Body of pancreas (tissue), 4 donors: ENCODE measurements at regions not wholly inside any gene's neighbourhood (a gene's known extent, or its start where the extent isn't known, plus 50 kb on each side); places are given as distances from the start of the nearest gene placed in this dataset.
A peak's percentile ranks its signal among the peaks of the same experiment; 100 is the strongest.

Experiments
- ATAC-seq: fragments of 150-250 bp; one replicate; pipeline ENCODE4 v1.9.1; 2016
- DNase-seq, 4 donors: peaks; one replicate each; pipeline ENCODE4 v3.0.0-alpha.2; 2019
- H3K27ac ChIP-seq, 4 donors: fragments of 200-600 bp; sonication (generic); 1 replicate in 3 of 4; 2 replicates in 1 of 4; pipeline versions ENCODE4 v1.5.1 to v1.6.1; 2016 to 2019; ENCODE audit warnings: mild to moderate bottlenecking in 1 of 4, mixed read lengths in 1 of 4, moderate library complexity in 1 of 4
- H3K27me3 ChIP-seq, 2 donors: fragments of 200-600 bp; sonication (generic); one replicate each; pipeline ENCODE4 v1.6.0; 2016; ENCODE audit warnings: mild to moderate bottlenecking in 1 of 2
- H3K36me3 ChIP-seq, 2 donors: fragments of 200-600 bp; sonication (generic); replicated peaks in 1 of 2; 2 replicates each; pipeline ENCODE4 v1.5.1; 2016; ENCODE audit warnings: low read depth in 2 of 2; ENCODE audit not compliant: insufficient read depth in 1 of 2
- H3K4me1 ChIP-seq: fragments of 200-600 bp; sonication (generic); one replicate; pipeline ENCODE4 v1.6.0; 2016
- H3K4me3 ChIP-seq, 2 donors: fragments of 200-600 bp; sonication (generic); 1 replicate in 1 of 2; 2 replicates in 1 of 2; pipeline ENCODE4 v1.5.1; 2016 to 2019
- H3K9me3 ChIP-seq, 3 donors: fragments of 200-600 bp; sonication (generic); 1 replicate in 2 of 3; 2 replicates in 1 of 3; pipeline ENCODE4 v1.5.1; 2016
- POLR2A ChIP-seq, 3 donors: fragments of 450-650 bp; IDR thresholded peaks; one replicate each; pipeline ENCODE4 v1.6.1; 2016; ENCODE audit warnings: antibody characterized with exemption in 3 of 3, mild to moderate bottlenecking in 2 of 3
- WGBS, 2 donors: methylation state at CpG; one replicate each; pipeline ENCODE4 v1.1.5; 2017; 5-methylcytosine and 5-hydroxymethylcytosine counted together
- intact Hi-C: fragments of 100-400 bp; cut with DNase I; formaldehyde crosslinking; loops from one replicate; pipeline ENCODE4 v1.15.1; 2023
- TF ChIP-seq, protein P1 (sequence below), 7 experiments: fragments of 450-650 bp in 4 of 7; fragments of 200-600 bp in 3 of 7; sonication (generic) in 3 of 7; IDR thresholded peaks; one replicate each; pipeline ENCODE4 v1.5.1; 2016 to 2019; ENCODE audit warnings: antibody characterized with exemption in 7 of 7

DNA sequence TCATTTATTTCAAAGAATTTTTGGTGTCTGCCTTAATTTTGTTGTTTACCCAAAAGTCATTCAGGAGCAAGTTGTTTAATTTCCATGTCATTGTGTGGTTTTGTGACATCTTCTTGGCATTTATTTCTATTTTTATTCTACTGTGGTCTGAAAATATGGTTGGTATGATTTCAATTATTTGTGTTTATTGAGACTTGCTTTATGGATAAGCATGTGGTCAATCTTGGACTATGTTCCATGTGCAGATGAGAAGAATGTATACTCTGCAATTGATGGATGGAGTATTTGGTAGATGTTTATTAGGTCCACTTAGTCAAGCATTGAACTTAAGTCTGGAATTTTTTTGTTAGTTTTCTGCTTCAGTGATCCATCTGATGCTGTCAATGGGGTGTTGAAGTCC lies 383.0 kb downstream of the PMP22 start:
- TF ChIP-seq, protein P1, sequence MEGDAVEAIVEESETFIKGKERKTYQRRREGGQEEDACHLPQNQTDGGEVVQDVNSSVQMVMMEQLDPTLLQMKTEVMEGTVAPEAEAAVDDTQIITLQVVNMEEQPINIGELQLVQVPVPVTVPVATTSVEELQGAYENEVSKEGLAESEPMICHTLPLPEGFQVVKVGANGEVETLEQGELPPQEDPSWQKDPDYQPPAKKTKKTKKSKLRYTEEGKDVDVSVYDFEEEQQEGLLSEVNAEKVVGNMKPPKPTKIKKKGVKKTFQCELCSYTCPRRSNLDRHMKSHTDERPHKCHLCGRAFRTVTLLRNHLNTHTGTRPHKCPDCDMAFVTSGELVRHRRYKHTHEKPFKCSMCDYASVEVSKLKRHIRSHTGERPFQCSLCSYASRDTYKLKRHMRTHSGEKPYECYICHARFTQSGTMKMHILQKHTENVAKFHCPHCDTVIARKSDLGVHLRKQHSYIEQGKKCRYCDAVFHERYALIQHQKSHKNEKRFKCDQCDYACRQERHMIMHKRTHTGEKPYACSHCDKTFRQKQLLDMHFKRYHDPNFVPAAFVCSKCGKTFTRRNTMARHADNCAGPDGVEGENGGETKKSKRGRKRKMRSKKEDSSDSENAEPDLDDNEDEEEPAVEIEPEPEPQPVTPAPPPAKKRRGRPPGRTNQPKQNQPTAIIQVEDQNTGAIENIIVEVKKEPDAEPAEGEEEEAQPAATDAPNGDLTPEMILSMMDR (IDR thresholded peaks at IDR 0.05): no peak
- no peak for TF ChIP-seq POLR2A (IDR thresholded peaks at IDR 0.05)
- no peak for ATAC-seq
- H3K9me3 ChIP-seq: peaks cover 0 to 9% (median 0%) of the 10 kb centered on the region in 3 donors
- intact Hi-C loops: no loop called here
- H3K4me3 ChIP-seq: no peak overlapping the region
- no peak overlapping the region for H3K27ac ChIP-seq
- no peaks in the 10 kb centered on the region for H3K4me1 ChIP-seq
- DNase-seq: no peak
- H3K27me3 ChIP-seq: no peaks in the 10 kb centered on the region
- H3K36me3 ChIP-seq: no peaks in the 10 kb centered on the region

DNA sequence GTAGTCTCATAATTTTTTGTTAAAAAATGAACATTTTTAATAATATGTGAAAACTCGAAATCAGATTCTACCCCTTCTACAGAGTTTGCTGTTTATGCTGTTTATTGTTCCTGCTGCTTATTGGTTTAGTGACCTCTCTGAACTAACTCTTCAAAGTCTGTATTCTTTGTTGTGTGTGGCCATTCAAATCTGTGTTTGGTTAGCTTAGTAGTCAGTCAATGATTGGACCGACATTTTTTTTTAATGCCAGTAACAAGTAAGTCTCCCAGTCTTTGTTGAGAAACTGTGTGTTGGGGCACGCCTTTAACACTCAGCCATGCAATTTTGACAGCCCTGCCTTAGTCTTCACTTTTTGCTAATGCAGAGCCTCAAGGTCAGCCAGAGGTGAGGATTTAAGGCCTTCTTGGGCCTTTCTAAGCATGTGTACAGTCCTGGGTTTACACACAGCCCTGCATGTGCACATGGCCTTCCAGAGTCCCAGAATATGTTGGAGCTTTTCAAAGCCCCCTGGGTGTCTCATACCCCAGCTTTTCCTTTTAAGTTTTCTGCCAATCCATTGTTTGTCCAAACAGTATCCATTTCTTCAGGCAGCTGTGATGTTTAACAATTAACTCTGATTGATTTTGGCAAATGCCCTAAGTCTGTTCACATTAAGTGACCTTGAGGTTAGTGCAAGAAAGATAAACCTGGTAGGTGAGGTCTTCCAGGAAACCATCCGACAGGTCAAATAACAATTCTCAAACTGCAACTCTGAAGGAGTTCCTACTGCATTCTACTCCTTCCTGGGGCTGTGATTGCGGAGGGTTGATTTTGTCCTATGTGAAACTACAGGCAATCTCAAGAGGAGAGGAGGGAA lies 389.3 kb downstream of the PMP22 start:
- DNase-seq: peak; percentile 32 to 58 (median 42)
- H3K27ac ChIP-seq: peak overlapping the region; percentile 13 to 77 (median 55)
- peaks cover 37% of the 10 kb centered on the region for H3K4me1 ChIP-seq
- 26 to 34% methylated on average over 5 of the region's 5 CpGs for WGBS, 2 donors
- H3K36me3 ChIP-seq: no peaks in the 10 kb centered on the region
- intact Hi-C loops: no loop called here
- H3K9me3 ChIP-seq: no peaks in the 10 kb centered on the region
- no peak overlapping the region for H3K4me3 ChIP-seq
- TF ChIP-seq, protein P1 (IDR thresholded peaks at IDR 0.05): no peak
- TF ChIP-seq POLR2A (IDR thresholded peaks at IDR 0.05): no peak
- ATAC-seq: peak; percentile 88
- no peaks in the 10 kb centered on the region for H3K27me3 ChIP-seq

DNA sequence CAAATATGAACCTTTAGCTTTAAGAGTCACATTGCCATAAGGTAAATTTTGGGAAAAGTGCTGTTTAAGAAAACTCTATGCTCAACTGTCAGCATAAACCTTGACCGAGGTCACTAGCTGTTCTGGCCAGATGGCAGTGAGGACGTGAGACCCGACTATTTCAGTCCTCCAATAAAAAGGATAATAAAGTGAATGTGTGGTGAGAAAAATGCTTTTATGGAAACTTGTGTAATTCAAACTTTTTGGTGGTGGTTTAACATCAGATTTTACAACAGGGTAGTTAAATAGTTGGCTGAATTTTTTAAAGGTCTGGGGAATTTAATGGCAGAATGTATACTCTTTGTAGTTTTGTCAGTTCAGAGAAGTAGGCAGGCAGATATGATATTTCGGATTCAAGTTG lies 391.1 kb downstream of the PMP22 start:
- Histone ChIP-seq H3K4me1 (peaks cover 37% of the 10 kb centered on the region), H3K4me3 (no peak overlapping the region), H3K9me3 (no peaks in the 10 kb centered on the region), H3K27ac (no peak overlapping the region), H3K27me3 (no peaks in the 10 kb centered on the region), H3K36me3 (no peaks in the 10 kb centered on the region)
- DNase-seq (no peak), ATAC-seq (no peak)
- no peak for TF ChIP-seq POLR2A (IDR thresholded peaks at IDR 0.05)
- TF ChIP-seq, protein P1 (IDR thresholded peaks at IDR 0.05): no peak
- WGBS, 2 donors: 60 to 62% methylated on average over 4 of the region's 4 CpGs
- intact Hi-C loops: no loop called here

DNA sequence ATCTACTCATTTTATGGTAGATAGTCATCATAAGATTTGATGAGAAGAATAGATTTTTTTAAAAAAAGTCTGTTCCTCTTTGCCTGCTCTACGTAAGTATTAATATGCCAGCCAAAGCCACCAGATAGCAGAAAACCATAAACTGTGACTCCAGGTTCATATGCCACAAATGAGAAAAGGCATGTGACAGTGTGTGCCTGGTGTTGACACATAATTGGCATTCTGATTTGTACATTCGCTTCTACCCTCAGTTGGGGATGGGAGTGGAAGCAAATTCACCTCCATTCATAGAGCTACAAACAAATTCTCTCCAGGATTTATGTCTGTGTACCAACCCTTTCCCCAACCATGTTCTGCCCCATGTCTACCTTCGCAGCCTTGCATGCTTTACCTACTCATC lies 391.6 kb downstream of the PMP22 start:
- Histone ChIP-seq H3K27me3 (no peaks in the 10 kb centered on the region), H3K4me1 (peaks cover 37% of the 10 kb centered on the region), H3K9me3 (no peaks in the 10 kb centered on the region), H3K4me3 (no peak overlapping the region), H3K36me3 (no peaks in the 10 kb centered on the region), H3K27ac (no peak overlapping the region)
- no peak for TF ChIP-seq POLR2A (IDR thresholded peaks at IDR 0.05)
- TF ChIP-seq, protein P1 (IDR thresholded peaks at IDR 0.05): no peak
- no peak for ATAC-seq
- intact Hi-C loops: no loop called here
- WGBS, 2 donors: 71 to 72% methylated on average over 3 of the region's 3 CpGs
- DNase-seq: no peak

DNA sequence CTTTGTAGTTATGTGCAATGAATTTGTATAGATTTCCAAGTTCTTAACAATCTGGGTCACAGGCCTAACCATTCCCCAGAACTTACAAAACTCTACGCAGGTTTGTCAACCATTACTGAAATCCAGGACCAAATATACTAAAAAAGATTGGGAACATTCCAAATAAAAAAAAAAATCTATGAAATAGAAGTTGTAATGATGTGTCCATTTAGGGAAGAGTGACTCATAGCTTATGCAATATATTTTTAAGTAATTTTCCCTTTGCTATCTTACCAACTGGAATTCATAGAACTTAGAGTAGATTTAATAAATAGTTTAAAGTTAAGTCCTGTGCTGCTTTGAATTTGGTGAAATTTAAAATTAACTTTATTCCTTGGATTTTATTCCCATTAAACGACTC lies 393.2 kb downstream of the PMP22 start:
- 85 to 89% methylated on average over 2 of the region's 2 CpGs for WGBS, 2 donors
- no peaks in the 10 kb centered on the region for H3K9me3 ChIP-seq
- no peaks in the 10 kb centered on the region for H3K36me3 ChIP-seq
- no peak for ATAC-seq
- TF ChIP-seq, protein P1 (IDR thresholded peaks at IDR 0.05): no peak
- no peak for TF ChIP-seq POLR2A (IDR thresholded peaks at IDR 0.05)
- peaks cover 37% of the 10 kb centered on the region for H3K4me1 ChIP-seq
- intact Hi-C loops: no loop called here
- H3K4me3 ChIP-seq: no peak overlapping the region
- no peaks in the 10 kb centered on the region for H3K27me3 ChIP-seq
- H3K27ac ChIP-seq: no peak overlapping the region
- no peak for DNase-seq
